ENCODE measurements at regions not wholly inside any gene's neighbourhood (a gene's known extent, or its start where the extent isn't known, plus 50 kb on each side); places are given as distances from the start of the nearest gene placed in this dataset.
"Not testable (repeated sequence)": the region's sequence is repeated elsewhere in the genome, so short reads cannot be mapped to it uniquely, and the experiment has no call there.

- no peak for DNase-seq (ENCODE audit: low spot score in 2 of 2, unreplicated experiment in 2 of 2)
- peaks cover 37% of the 10 kb centered on the region for H3K9me3 Mint-ChIP-seq
- H3K27ac Mint-ChIP-seq = no peak overlapping the region
- H3K4me3 Mint-ChIP-seq = no peak overlapping the region
- H3K4me1 Mint-ChIP-seq = no peaks in the 10 kb centered on the region
- H3K27me3 Mint-ChIP-seq (ENCODE audit: low read depth) = peaks cover 26% of the 10 kb centered on the region
- TF ChIP-seq, protein P1, sequence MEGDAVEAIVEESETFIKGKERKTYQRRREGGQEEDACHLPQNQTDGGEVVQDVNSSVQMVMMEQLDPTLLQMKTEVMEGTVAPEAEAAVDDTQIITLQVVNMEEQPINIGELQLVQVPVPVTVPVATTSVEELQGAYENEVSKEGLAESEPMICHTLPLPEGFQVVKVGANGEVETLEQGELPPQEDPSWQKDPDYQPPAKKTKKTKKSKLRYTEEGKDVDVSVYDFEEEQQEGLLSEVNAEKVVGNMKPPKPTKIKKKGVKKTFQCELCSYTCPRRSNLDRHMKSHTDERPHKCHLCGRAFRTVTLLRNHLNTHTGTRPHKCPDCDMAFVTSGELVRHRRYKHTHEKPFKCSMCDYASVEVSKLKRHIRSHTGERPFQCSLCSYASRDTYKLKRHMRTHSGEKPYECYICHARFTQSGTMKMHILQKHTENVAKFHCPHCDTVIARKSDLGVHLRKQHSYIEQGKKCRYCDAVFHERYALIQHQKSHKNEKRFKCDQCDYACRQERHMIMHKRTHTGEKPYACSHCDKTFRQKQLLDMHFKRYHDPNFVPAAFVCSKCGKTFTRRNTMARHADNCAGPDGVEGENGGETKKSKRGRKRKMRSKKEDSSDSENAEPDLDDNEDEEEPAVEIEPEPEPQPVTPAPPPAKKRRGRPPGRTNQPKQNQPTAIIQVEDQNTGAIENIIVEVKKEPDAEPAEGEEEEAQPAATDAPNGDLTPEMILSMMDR (IDR thresholded peaks at IDR 0.05; ENCODE audit: unreplicated experiment) = no peak
- H3K36me3 Mint-ChIP-seq = no peaks in the 10 kb centered on the region
Observed at GRCh38 chr10:23768281-23768680, 329.4 kb downstream of the OTUD1 start.

- H3K4me3 Mint-ChIP-seq = no peak overlapping the region
- TF ChIP-seq, protein P1 (IDR thresholded peaks at IDR 0.05; ENCODE audit: unreplicated experiment) = no peak
- no peaks in the 10 kb centered on the region for H3K36me3 Mint-ChIP-seq
- H3K9me3 Mint-ChIP-seq = peaks cover 6% of the 10 kb centered on the region
- peaks cover 6% of the 10 kb centered on the region for H3K27me3 Mint-ChIP-seq (ENCODE audit: low read depth)
- DNase-seq (ENCODE audit: low spot score in 2 of 2, unreplicated experiment in 2 of 2) = no peak
- H3K4me1 Mint-ChIP-seq = peaks cover 11% of the 10 kb centered on the region
- peak overlapping the region; percentile 32 for H3K27ac Mint-ChIP-seq
Observed at GRCh38 chr10:23777153-23777552, 338.3 kb downstream of the OTUD1 start.

- Mint-ChIP-seq H3K4me3 (no peak overlapping the region), H3K9me3 (no peaks in the 10 kb centered on the region), H3K36me3 (no peaks in the 10 kb centered on the region)
Observed at GRCh38 chr10:23779301-23779700, 340.4 kb downstream of the OTUD1 start.

DNA sequence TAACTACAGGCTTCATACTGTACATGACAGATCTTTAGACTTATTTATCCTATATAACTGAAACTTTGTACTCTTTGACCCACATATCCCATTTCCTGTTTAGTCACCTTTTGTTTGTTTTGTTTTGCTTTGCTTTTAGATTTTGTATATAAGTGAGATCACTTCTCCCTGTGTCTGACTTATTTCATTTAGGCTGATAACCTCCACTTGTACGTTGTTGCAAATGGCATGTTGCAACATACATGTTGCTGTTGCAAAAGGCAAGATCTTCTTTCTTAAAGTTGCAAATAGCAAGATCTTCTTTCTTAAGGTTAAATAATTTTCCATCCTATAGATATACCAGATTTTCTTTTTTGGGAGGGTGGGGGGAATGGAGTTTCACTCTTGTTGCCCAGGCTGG, 341.5 kb downstream of the OTUD1 start:
- Mint-ChIP-seq H3K27me3 (ENCODE audit: low read depth) (peaks cover 10% of the 10 kb centered on the region), H3K9me3 (no peaks in the 10 kb centered on the region), H3K27ac (no peak overlapping the region), H3K36me3 (no peaks in the 10 kb centered on the region), H3K4me1 (peaks cover 8% of the 10 kb centered on the region), H3K4me3 (no peak overlapping the region)
- TF ChIP-seq, protein P1 (IDR thresholded peaks at IDR 0.05; ENCODE audit: unreplicated experiment) = no peak
- no peak for DNase-seq (ENCODE audit: low spot score in 2 of 2, unreplicated experiment in 2 of 2)

More at GRCh38 chr10:23779301-23779700, 340.4 kb downstream of the OTUD1 start:
- peaks cover 11% of the 10 kb centered on the region for H3K4me1 Mint-ChIP-seq
- no peak overlapping the region for H3K27ac Mint-ChIP-seq
- no peak for DNase-seq (ENCODE audit: low spot score in 2 of 2, unreplicated experiment in 2 of 2)
- TF ChIP-seq, protein P1 (IDR thresholded peaks at IDR 0.05; ENCODE audit: unreplicated experiment) = no peak
- H3K27me3 Mint-ChIP-seq (ENCODE audit: low read depth) = peaks cover 5% of the 10 kb centered on the region

GRCh38 chr10:23786594-23786993, 347.7 kb downstream of the OTUD1 start:
- H3K4me3 Mint-ChIP-seq = no peak overlapping the region
- no peak for DNase-seq (ENCODE audit: low spot score in 2 of 2, unreplicated experiment in 2 of 2)
- TF ChIP-seq, protein P1 (IDR thresholded peaks at IDR 0.05; ENCODE audit: unreplicated experiment) = no peak
- no peaks in the 10 kb centered on the region for H3K4me1 Mint-ChIP-seq
- no peaks in the 10 kb centered on the region for H3K9me3 Mint-ChIP-seq
- H3K27ac Mint-ChIP-seq = no peak overlapping the region
- peaks cover 19% of the 10 kb centered on the region for H3K27me3 Mint-ChIP-seq (ENCODE audit: low read depth)
- no peaks in the 10 kb centered on the region for H3K36me3 Mint-ChIP-seq

GRCh38 chr10:23793577-23793976, 354.7 kb downstream of the OTUD1 start:
- Mint-ChIP-seq H3K4me3 (no peak overlapping the region), H3K27me3 (ENCODE audit: low read depth) (peaks cover 3% of the 10 kb centered on the region), H3K4me1 (peaks cover 28% of the 10 kb centered on the region), H3K27ac (no peak overlapping the region), H3K36me3 (no peaks in the 10 kb centered on the region), H3K9me3 (no peaks in the 10 kb centered on the region)
- no peak for DNase-seq (ENCODE audit: low spot score in 2 of 2, unreplicated experiment in 2 of 2)
- TF ChIP-seq, protein P1 (IDR thresholded peaks at IDR 0.05; ENCODE audit: unreplicated experiment) = no peak

DNA sequence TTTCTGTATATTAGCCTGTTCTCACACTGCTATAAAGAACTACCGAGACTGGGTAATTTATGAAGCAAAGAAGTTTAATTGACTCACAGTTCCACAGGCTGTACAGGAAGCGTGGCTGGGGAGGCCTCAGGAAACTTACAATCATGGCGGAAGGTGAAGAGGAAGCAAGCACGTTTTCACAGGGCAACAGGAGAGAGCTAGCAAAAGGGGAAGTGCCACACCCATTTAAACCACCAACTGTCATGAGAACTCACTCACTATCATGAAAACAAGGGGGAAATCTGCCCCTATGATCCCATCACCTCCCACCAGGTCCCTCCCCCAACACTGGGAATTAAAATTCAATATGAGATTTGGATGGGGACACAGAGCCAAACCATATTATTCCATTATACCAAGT, 358.6 kb downstream of the OTUD1 start:
- not testable (repeated sequence) for H3K27me3 Mint-ChIP-seq (ENCODE audit: low read depth); H3K27ac Mint-ChIP-seq; H3K4me3 Mint-ChIP-seq; H3K9me3 Mint-ChIP-seq; H3K36me3 Mint-ChIP-seq; DNase-seq (ENCODE audit: low spot score in 2 of 2, unreplicated experiment in 2 of 2)
- H3K4me1 Mint-ChIP-seq = peaks cover 28% of the 10 kb centered on the region
